IMR-90 (cell line): ENCODE measurements at regions not wholly inside any gene's neighbourhood (a gene's known extent, or its start where the extent isn't known, plus 50 kb on each side); places are given as distances from the start of the nearest gene placed in this dataset.

Experiments used
- ATAC-seq: fragments of 200-7000 bp; cut with Tn5 transposase; 2 replicates; pipeline ENCODE4 v1.9.1; 2020; ENCODE audit warnings: low read depth, mild to moderate bottlenecking, moderate library complexity
- BruUV-seq: library from RNA; stranded (reverse); fragments of 400-500 nt; replicated peaks from 2 replicates; lab custom pipeline; 2021; lab: Mats Ljungman, UMichigan
- CTCF ChIA-PET: fragments of 300-600 bp; formaldehyde crosslinking; extraction: SDS; loops from one replicate; lab custom pipeline; 2021; ENCODE audit warnings: antibody characterized with exemption; lab: Yijun Ruan, JAX
- POLR2A ChIA-PET: fragments of 300-600 bp; sonication (Branson Sonifier 250); formaldehyde crosslinking; loops from one replicate; lab custom pipeline; 2022; ENCODE audit warnings: antibody characterized with exemption; ENCODE audit not compliant: unreplicated experiment; lab: Charles Lee
- DNase-seq: peaks from one replicate; pipeline ENCODE4 v3.0.0; 2013
- H2AFZ ChIP-seq: replicated peaks from 2 replicates; pipeline ENCODE3; 2013; ENCODE audit warnings: low read length, mild to moderate bottlenecking; ENCODE audit not compliant: poor library complexity
- H2AK5ac ChIP-seq: 2 replicates; pipeline ENCODE4 v1.6.1; 2013; ENCODE audit warnings: low read depth, low read length, inconsistent platforms
- H2AK9ac ChIP-seq: replicated peaks from 2 replicates; pipeline ENCODE3; 2013; ENCODE audit warnings: mild to moderate bottlenecking, low read depth, low read length, moderate library complexity; ENCODE audit not compliant: poor library complexity
- H2BK120ac ChIP-seq: 2 replicates; pipeline ENCODE4 v1.6.1; 2013; ENCODE audit warnings: low read depth, low read length, inconsistent platforms
- H2BK15ac ChIP-seq: 3 replicates; pipeline ENCODE4 v1.6.1; 2013; ENCODE audit warnings: low read depth, low read length, inconsistent platforms
- H2BK20ac ChIP-seq: 2 replicates; pipeline ENCODE4 v1.6.1; 2013; ENCODE audit warnings: low read depth, mild to moderate bottlenecking, inconsistent platforms, low read length, moderate library complexity
- H2BK5ac ChIP-seq: 2 replicates; pipeline ENCODE4 v1.6.1; 2013; ENCODE audit warnings: mild to moderate bottlenecking, low read depth, low read length, inconsistent platforms; ENCODE audit not compliant: poor library complexity, severe bottlenecking
- H3K14ac ChIP-seq: replicated peaks from 2 replicates; pipeline ENCODE4 v1.6.1; 2013; ENCODE audit warnings: low read depth, low read length, inconsistent platforms
- H3K18ac ChIP-seq: 2 replicates; pipeline ENCODE4 v1.6.1; 2013; ENCODE audit warnings: low read depth, low read length, control low read depth
- H3K23ac ChIP-seq: 2 replicates; pipeline ENCODE4 v1.6.1; 2013; ENCODE audit warnings: low read depth, low read length, inconsistent platforms
- H3K27ac ChIP-seq: 2 replicates; pipeline ENCODE4 v1.5.1; 2013; ENCODE audit warnings: mild to moderate bottlenecking, control low read depth, low read length; ENCODE audit not compliant: insufficient read depth
- H3K27me3 ChIP-seq: 2 replicates; pipeline ENCODE4 v1.6.1; 2013; ENCODE audit warnings: low read length; ENCODE audit not compliant: control insufficient read depth, insufficient read depth
- H3K36me3 ChIP-seq: 2 replicates; pipeline ENCODE4 v1.6.1; 2013; ENCODE audit warnings: low read length, mixed read lengths; ENCODE audit not compliant: control insufficient read depth, insufficient read depth
- H3K4ac ChIP-seq: 2 replicates; pipeline ENCODE4 v1.6.1; 2013; ENCODE audit warnings: low read depth, low read length, inconsistent platforms
- H3K4me1 ChIP-seq: 2 replicates; pipeline ENCODE4 v1.6.1; 2013; ENCODE audit warnings: low read length, mixed read lengths; ENCODE audit not compliant: control insufficient read depth, insufficient read depth
- H3K4me2 ChIP-seq: 2 replicates; pipeline ENCODE4 v1.6.1; 2013; ENCODE audit warnings: low read depth, mild to moderate bottlenecking, control low read depth, low read length, moderate library complexity
- H3K4me3 ChIP-seq: 2 replicates; pipeline ENCODE4 v1.5.1; 2013; ENCODE audit warnings: low read depth, mild to moderate bottlenecking, control low read depth, low read length, moderate library complexity; ENCODE audit not compliant: insufficient read depth
- H3K56ac ChIP-seq: 2 replicates; pipeline ENCODE4 v1.6.1; 2013; ENCODE audit warnings: low read length, inconsistent platforms; ENCODE audit not compliant: insufficient read depth; ENCODE audit errors: extremely low read depth
- H3K79me1 ChIP-seq, 2 experiments: 2 replicates each; pipeline ENCODE4 v1.6.1; 2013; ENCODE audit warnings: low read length in 2 of 2, inconsistent platforms in 1 of 2, low read depth in 1 of 2
- H3K9ac ChIP-seq: 2 replicates; pipeline ENCODE4 v1.6.1; 2013; ENCODE audit warnings: low read depth, low read length, control low read depth
- H3K9me1 ChIP-seq: 2 replicates; pipeline ENCODE4 v1.6.1; 2013; ENCODE audit warnings: low read length, inconsistent platforms; ENCODE audit not compliant: insufficient read depth
- H3K9me3 ChIP-seq: 2 replicates; pipeline ENCODE4 v1.6.1; 2013; ENCODE audit warnings: low read length; ENCODE audit not compliant: control insufficient read depth, insufficient read depth
- H4K20me1 ChIP-seq: 2 replicates; pipeline ENCODE4 v1.6.1; 2013; ENCODE audit warnings: low read length, inconsistent platforms; ENCODE audit not compliant: insufficient read depth
- H4K5ac ChIP-seq: 2 replicates; pipeline ENCODE4 v1.6.1; 2013; ENCODE audit warnings: mild to moderate bottlenecking, low read depth, low read length, control low read depth
- H4K8ac ChIP-seq, 2 experiments: 2 replicates each; pipeline ENCODE4 v1.6.1; 2013; ENCODE audit warnings: low read depth in 2 of 2, low read length in 2 of 2, control low read depth in 1 of 2, inconsistent platforms in 1 of 2
- H4K91ac ChIP-seq: 2 replicates; pipeline ENCODE4 v1.6.1; 2013; ENCODE audit warnings: low read depth, low read length, inconsistent platforms; ENCODE audit not compliant: insufficient read depth
- BHLHE40 ChIP-seq: fragments of 150-350 bp; IDR thresholded peaks from 2 replicates; pipeline ENCODE4 v1.6.1; 2016; ENCODE audit warnings: mild to moderate bottlenecking, low read depth, low read length
- CEBPB ChIP-seq: IDR thresholded peaks from 2 replicates; pipeline ENCODE4 v1.6.1; 2012; ENCODE audit warnings: low read depth, low read length, improper control_type of control experiment
- CHD1 ChIP-seq: IDR thresholded peaks from 2 replicates; pipeline ENCODE4 v1.6.1; 2012; ENCODE audit warnings: low read depth, low read length, improper control_type of control experiment
- CTCF ChIP-seq: conservative IDR thresholded peaks from 2 replicates; pipeline ENCODE4 v1.5.1; 2012; ENCODE audit warnings: mild to moderate bottlenecking, low read depth, low read length, improper control_type of control experiment
- FOS ChIP-seq: fragments of 150-350 bp; IDR thresholded peaks from 2 replicates; pipeline ENCODE4 v1.6.1; 2016; ENCODE audit warnings: low read depth, low read length
- MAFK ChIP-seq: IDR thresholded peaks from 2 replicates; pipeline ENCODE4 v1.6.1; 2012; ENCODE audit warnings: low read depth, low read length, improper control_type of control experiment
- MAZ ChIP-seq: IDR thresholded peaks from 2 replicates; pipeline ENCODE4 v1.6.1; 2012; ENCODE audit warnings: low read depth, mild to moderate bottlenecking, low read length, improper control_type of control experiment, moderate library complexity, borderline replicate concordance
- NFE2L2 ChIP-seq: fragments of 150-350 bp; IDR thresholded peaks from 2 replicates; pipeline ENCODE4 v1.6.1; 2016; ENCODE audit warnings: low read depth, mild to moderate bottlenecking, low read length
- POLR2A ChIP-seq: IDR thresholded peaks from 2 replicates; pipeline ENCODE4 v1.6.1; 2012; ENCODE audit warnings: mild to moderate bottlenecking, low read depth, low read length
- RAD21 ChIP-seq: IDR thresholded peaks from 2 replicates; pipeline ENCODE4 v1.6.1; 2012; ENCODE audit warnings: low read length, improper control_type of control experiment
- RCOR1 ChIP-seq: IDR thresholded peaks from 2 replicates; pipeline ENCODE4 v1.6.1; 2012; ENCODE audit warnings: mild to moderate bottlenecking, low read length, improper control_type of control experiment; ENCODE audit not compliant: insufficient replicate concordance
- RFX5 ChIP-seq: IDR thresholded peaks from 2 replicates; pipeline ENCODE4 v1.8.0; 2012; ENCODE audit warnings: low read depth, mild to moderate bottlenecking, low read length, moderate library complexity
- SMC3 ChIP-seq: fragments of 150-350 bp; IDR thresholded peaks from 2 replicates; pipeline ENCODE4 v1.6.1; 2016; ENCODE audit warnings: low read depth, mild to moderate bottlenecking, antibody characterized with exemption, low read length, moderate library complexity
- USF2 ChIP-seq: fragments of 150-350 bp; IDR thresholded peaks from 2 replicates; pipeline ENCODE4 v1.6.1; 2017; ENCODE audit warnings: mild to moderate bottlenecking, antibody characterized with exemption, low read length, low read depth
- WGBS, 2 experiments: methylation state at CpG; one replicate each; pipeline versions ENCODE4 v1.1.5 to v1.1.7; 2013; ENCODE audit warnings: missing lambda C conversion rate in 2 of 2; ENCODE audit not compliant: insufficient read length in 1 of 2; ENCODE audit errors: extremely low coverage in 2 of 2; 5-methylcytosine and 5-hydroxymethylcytosine counted together
- dilution Hi-C: fragments of 300-500 bp; cut with HindIII; formaldehyde crosslinking; loops from one replicate; pipeline ENCODE4 v1.14.3; 2018; ENCODE audit warnings: low sequenced_read_pairs; ENCODE audit not compliant: unreplicated experiment
- in situ Hi-C: fragments of 300-500 bp; cut with MboI; formaldehyde crosslinking; loops from 3 replicates; pipeline ENCODE4 v1.14.3; 2019; ENCODE audit warnings: low sequenced_read_pairs, inconsistent platforms, mixed read lengths
- intact Hi-C: fragments of 100-400 bp; cut with micrococcal nuclease; formaldehyde crosslinking; loops from 2 replicates; pipeline ENCODE4 v1.10.0; 2022
- TF ChIP-seq, protein P1 (sequence below): fragments of 150-350 bp; IDR thresholded peaks from 2 replicates; pipeline ENCODE4 v1.6.1; 2016; ENCODE audit warnings: low read depth, mild to moderate bottlenecking, low read length, moderate library complexity, borderline replicate concordance

GRCh38 chr5:8894031-8894430 is 651.8 kb downstream of the SEMA5A start:
- Histone ChIP-seq H3K4ac (no peak overlapping the region), H4K5ac (no peak overlapping the region), H3K9me1 (no peaks in the 10 kb centered on the region), H3K9me3 (no peaks in the 10 kb centered on the region), H3K56ac (no peak overlapping the region), H2AK9ac (no peak overlapping the region), H2BK5ac (no peak overlapping the region), H2BK20ac (no peak overlapping the region), H2AK5ac (no peak overlapping the region; the same call in 1 of the 2 replicates), H3K36me3 (no peaks in the 10 kb centered on the region), H3K4me1 (no peaks in the 10 kb centered on the region), H3K27me3 (no peaks in the 10 kb centered on the region), H2AFZ (no peak overlapping the region), H3K4me2 (no peak overlapping the region), H3K18ac (no peak overlapping the region), H3K9ac (no peak overlapping the region), H3K23ac (no peak overlapping the region), H3K79me1 (no peaks in the 10 kb centered on the region), H2BK120ac (no peak overlapping the region), H4K20me1 (no peaks in the 10 kb centered on the region), H4K91ac (no peak overlapping the region), H4K8ac (no peak overlapping the region), H3K4me3 (no peak overlapping the region), H2BK15ac (no peak overlapping the region), H3K14ac (no peak overlapping the region), H3K27ac (no peak overlapping the region)
- in situ Hi-C loops (no loop called here), dilution Hi-C loops (no loop called here), intact Hi-C loops (no loop called here)
- ChIA-PET CTCF (no interaction called here), POLR2A (no interaction called here)
- ATAC-seq (no peak), DNase-seq (no peak)
- no CpG with 5 or more reads among the region's 3 CpGs for WGBS, 2 experiments
- no TSS peak for BruUV-seq
- TF ChIP-seq RCOR1 = no peak
- no peak for TF ChIP-seq USF2
- no peak for TF ChIP-seq RFX5
- TF ChIP-seq CEBPB = no peak
- TF ChIP-seq BHLHE40 = no peak
- TF ChIP-seq RAD21 = no peak
- TF ChIP-seq, protein P1, sequence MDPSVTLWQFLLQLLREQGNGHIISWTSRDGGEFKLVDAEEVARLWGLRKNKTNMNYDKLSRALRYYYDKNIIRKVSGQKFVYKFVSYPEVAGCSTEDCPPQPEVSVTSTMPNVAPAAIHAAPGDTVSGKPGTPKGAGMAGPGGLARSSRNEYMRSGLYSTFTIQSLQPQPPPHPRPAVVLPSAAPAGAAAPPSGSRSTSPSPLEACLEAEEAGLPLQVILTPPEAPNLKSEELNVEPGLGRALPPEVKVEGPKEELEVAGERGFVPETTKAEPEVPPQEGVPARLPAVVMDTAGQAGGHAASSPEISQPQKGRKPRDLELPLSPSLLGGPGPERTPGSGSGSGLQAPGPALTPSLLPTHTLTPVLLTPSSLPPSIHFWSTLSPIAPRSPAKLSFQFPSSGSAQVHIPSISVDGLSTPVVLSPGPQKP = no peak
- TF ChIP-seq MAFK = no peak
- TF ChIP-seq POLR2A = no peak
- TF ChIP-seq NFE2L2 = no peak
- no peak for TF ChIP-seq CTCF
- TF ChIP-seq SMC3 = no peak
- TF ChIP-seq FOS = no peak
- TF ChIP-seq CHD1 = no peak
- no peak for TF ChIP-seq MAZ
